Choroid plexus epithelial cell (primary cell): ENCODE measurements at regions not wholly inside any gene's neighbourhood (a gene's known extent, or its start where the extent isn't known, plus 50 kb on each side); places are given as distances from the start of the nearest gene placed in this dataset.

Experiments
- DNase-seq: peaks from one replicate; pipeline ENCODE4 v3.0.0-alpha.2; 2010; ENCODE audit warnings: low read depth
- H3K4me3 ChIP-seq: 2 replicates; pipeline ENCODE4 v1.5.1; 2011; ENCODE audit warnings: low read depth, mild to moderate bottlenecking, control low read depth, low read length, moderate library complexity
- TF ChIP-seq, protein P1 (sequence below): conservative IDR thresholded peaks from 2 replicates; pipeline ENCODE4 v1.5.1; 2011; ENCODE audit warnings: low read depth, mild to moderate bottlenecking, control low read depth, inconsistent platforms, low read length, moderate library complexity

DNA sequence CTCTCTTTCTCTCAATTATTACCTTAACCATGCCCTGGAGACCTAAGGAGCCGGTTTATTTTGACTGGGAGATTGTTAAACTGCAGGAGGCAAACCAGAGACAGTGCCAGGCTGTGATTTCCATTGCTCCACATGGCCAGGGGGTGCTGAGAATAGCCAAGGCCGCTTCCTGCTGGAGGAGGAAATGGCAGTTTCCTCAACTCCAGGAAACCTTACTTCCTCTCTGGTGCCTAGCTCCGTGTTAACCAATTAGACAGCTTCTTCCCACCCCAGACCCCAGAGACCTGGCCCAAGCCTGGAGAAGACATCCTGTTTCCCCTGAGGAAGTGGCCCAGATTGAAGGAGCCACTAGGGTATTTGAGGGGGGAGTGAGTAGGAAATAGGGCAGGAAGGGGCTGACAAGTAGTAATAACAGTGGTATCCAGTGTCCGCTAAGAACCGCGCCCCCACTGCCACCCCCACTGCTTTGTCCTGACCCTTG is 161.2 kb downstream of the PLPP3 start:
- no peak for DNase-seq
- TF ChIP-seq, protein P1, sequence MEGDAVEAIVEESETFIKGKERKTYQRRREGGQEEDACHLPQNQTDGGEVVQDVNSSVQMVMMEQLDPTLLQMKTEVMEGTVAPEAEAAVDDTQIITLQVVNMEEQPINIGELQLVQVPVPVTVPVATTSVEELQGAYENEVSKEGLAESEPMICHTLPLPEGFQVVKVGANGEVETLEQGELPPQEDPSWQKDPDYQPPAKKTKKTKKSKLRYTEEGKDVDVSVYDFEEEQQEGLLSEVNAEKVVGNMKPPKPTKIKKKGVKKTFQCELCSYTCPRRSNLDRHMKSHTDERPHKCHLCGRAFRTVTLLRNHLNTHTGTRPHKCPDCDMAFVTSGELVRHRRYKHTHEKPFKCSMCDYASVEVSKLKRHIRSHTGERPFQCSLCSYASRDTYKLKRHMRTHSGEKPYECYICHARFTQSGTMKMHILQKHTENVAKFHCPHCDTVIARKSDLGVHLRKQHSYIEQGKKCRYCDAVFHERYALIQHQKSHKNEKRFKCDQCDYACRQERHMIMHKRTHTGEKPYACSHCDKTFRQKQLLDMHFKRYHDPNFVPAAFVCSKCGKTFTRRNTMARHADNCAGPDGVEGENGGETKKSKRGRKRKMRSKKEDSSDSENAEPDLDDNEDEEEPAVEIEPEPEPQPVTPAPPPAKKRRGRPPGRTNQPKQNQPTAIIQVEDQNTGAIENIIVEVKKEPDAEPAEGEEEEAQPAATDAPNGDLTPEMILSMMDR = no peak

DNA sequence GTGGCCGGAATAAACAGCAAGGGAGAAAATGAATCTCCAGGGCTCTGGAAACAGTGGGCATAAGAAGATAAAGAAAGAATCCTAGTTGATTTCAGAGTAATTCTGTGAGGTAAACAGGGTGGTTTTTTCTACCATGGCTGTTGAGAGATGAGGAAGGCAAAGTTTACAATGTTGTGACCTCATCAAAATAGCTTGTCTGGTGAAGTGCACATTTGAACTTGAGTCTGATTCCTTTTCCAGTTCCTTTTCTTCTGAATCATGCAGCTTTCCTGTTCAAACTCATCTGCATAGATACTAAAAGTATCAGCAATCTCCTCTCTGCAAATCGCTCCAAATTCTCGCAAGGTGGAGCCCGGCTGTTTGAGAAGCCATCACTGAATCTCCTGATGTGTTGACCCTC is 161.7 kb downstream of the PLPP3 start:
- no peak overlapping the region for H3K4me3 ChIP-seq
- peak; percentile 33 for DNase-seq
- TF ChIP-seq, protein P1 = no peak

More for the DNA sequence above, 161.2 kb downstream of the PLPP3 start:
- no peak overlapping the region for H3K4me3 ChIP-seq

DNA sequence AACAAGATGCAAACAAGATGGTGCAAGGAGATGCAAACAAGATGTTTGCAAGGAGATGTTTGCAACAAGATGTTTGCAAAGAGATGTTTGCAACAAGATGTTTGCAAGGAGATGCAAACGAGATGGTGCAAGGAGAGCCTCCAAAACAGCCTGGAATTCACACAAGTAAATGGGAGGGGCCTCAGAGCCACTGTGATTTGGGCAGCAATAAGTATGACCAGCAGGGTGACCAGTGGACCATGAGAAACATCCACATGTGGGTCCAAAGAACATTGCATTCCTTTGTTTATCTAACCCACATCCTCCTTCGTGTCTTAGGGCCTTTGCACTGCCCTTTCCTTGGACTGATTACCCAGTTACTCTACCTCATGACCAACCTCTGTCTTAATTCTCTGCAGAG is 162.9 kb downstream of the PLPP3 start:
- DNase-seq = peak; percentile 34
- H3K4me3 ChIP-seq = no peak overlapping the region
- TF ChIP-seq, protein P1 = peak; percentile 23

DNA sequence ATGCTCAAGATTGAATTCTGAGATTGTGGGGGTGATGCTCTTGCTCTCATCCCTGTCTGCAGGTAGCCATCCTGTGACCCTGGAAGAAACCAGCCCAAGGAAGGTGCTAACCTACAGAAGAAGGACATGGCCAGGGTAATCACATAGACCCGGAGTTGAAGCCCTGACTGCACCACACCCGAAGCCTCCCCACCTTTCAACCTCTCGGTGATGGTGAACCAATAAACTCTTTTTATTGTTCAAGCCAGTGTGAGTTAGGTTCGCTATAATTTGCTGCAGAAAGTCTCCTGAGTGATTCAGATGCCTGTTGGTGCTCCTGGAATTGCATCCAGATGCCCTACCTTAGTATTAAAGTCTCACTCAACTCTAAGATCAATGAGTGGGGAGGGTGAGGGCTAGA is 163.6 kb downstream of the PLPP3 start:
- no peak overlapping the region for H3K4me3 ChIP-seq
- no peak for DNase-seq
- TF ChIP-seq, protein P1 = no peak

DNA sequence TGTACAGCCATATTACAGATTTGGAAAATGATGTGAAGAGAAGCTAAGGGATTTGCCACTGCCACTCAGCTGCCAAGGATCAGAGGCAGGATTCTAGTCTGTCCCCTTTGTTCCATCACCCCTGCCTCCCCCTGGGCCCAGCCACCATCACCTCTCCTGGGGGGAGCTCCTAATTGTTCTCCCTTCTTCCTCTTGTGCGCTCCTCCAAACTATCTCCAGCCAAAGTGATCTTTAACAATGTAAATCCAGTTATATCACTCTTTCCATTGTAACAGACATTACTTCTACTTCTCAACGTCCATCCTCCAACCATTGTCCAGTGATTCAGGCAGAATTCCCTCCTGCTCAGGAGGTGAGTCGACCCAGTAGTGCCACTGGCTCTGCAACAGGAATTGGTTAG is 164.1 kb downstream of the PLPP3 start:
- TF ChIP-seq, protein P1 = no peak
- H3K4me3 ChIP-seq = no peak overlapping the region
- DNase-seq = no peak

DNA sequence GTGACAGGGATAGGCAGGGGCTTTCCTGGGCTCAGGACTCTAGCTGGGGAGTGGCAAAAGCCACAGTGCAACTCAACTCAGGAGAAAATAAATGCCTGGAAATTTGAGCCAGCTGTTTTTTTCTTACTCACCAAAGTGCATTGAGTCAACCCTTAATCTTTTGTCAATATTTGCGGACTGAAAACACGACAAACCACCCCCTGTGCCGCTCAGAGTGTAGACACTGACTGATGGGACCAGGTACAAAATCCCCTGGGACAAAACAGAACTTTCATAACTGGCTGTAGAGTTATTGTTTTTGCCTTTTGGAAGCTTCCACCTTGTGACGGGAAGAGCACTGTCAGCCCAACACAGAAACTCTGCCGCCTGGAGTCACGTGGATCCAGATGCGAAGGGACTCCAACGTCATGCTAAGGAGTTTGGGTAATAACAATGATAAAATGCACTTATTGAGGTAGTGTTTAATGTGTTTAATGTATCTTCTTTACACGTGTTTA is 164.6 kb downstream of the PLPP3 start:
- H3K4me3 ChIP-seq = no peak overlapping the region
- TF ChIP-seq, protein P1 = no peak
- DNase-seq = no peak

DNA sequence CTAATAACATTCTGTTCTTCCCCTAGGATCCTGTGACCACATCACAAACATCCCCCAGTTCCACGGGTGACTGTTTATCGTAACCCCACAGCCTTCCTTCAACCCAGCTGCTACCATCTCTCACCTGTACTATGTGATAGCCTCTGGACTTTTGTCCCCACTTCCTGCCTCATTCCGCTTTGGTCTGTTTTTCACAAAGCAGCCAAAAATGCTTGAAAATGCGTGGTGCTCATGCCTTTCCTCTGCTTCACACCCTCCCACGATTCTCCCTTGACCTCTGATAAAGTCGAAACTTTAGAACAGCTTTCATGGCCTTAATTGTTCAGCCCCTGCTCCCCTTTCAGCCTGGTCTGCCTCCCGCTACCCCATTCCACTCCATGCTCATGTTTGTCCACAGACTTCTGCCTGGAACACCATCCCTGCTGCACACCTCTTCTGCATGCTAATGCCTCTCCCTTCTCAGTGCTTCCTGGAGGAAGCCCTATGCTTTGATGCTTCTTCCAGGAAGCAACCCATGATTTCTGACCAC is 165.6 kb downstream of the PLPP3 start:
- DNase-seq = no peak
- TF ChIP-seq, protein P1 = no peak
- no peak overlapping the region for H3K4me3 ChIP-seq
